A549 (cell line): ENCODE measurements at regions not wholly inside any gene's neighbourhood (a gene's known extent, or its start where the extent isn't known, plus 50 kb on each side); places are given as distances from the start of the nearest gene placed in this dataset.

Experiments
- ATAC-seq, 2 experiments: fragments of 200-7000 bp in 1 of 2; fragments of >200 bp in 1 of 2; cut with Nextera tagmentation in 1 of 2; cut with Tn5 transposase in 1 of 2; 3 replicates each; pipeline versions ENCODE4 v1.8.0 to v1.9.1; 2018 to 2020; ENCODE audit warnings: mild to moderate bottlenecking in 1 of 2, moderate library complexity in 1 of 2
- CTCF ChIA-PET: fragments of 300-600 bp; sonication (Branson Sonifier 250); formaldehyde crosslinking; extraction: SDS; loops from one replicate; lab custom pipeline; 2021; ENCODE audit warnings: antibody characterized with exemption, inconsistent platforms; lab: Yijun Ruan, JAX
- POLR2A ChIA-PET: fragments of 350-600 bp; formaldehyde crosslinking; extraction: SDS; loops from one replicate; lab custom pipeline; 2021; ENCODE audit warnings: antibody characterized with exemption, inconsistent platforms; lab: Yijun Ruan, JAX
- DNase-seq, 2 experiments: peaks; one replicate each; pipeline versions ENCODE4 v3.0.0 to v3.0.0-alpha.2; 2011 to 2016; ENCODE audit warnings: low read depth in 1 of 2, low spot score in 1 of 2
- FAIRE-seq: peaks from 2 replicates; lab custom pipeline; 2011; peaks lifted over from hg19 to GRCh38; lab: Jason Lieb, UNC
- H3K27ac ChIP-seq, 2 experiments: fragments of >200 bp; sonication (Bioruptor Twin); formaldehyde crosslinking; 3 replicates each; pipeline ENCODE4 v1.5.1; 2016 to 2017
- H3K4me1 ChIP-seq: fragments of >200 bp; sonication (Bioruptor Twin); formaldehyde crosslinking; 3 replicates; pipeline ENCODE4 v1.6.1; 2016
- H3K4me2 ChIP-seq: fragments of >200 bp; sonication (Bioruptor Twin); formaldehyde crosslinking; 3 replicates; pipeline ENCODE4 v1.6.1; 2016
- H3K4me3 ChIP-seq: fragments of >200 bp; sonication (Bioruptor Twin); formaldehyde crosslinking; 3 replicates; pipeline ENCODE4 v1.5.1; 2016
- H3K9me3 ChIP-seq: fragments of >200 bp; sonication (Bioruptor Twin); formaldehyde crosslinking; 3 replicates; pipeline ENCODE4 v1.6.1; 2016
- CHD2 ChIP-seq: fragments of 150-350 bp; IDR thresholded peaks from 2 replicates; pipeline ENCODE4 v1.6.1; 2014; ENCODE audit warnings: low read length; ENCODE audit not compliant: partially characterized antibody
- FOSB ChIP-seq: fragments of 250-450 bp; sonication (Bioruptor Pico); IDR thresholded peaks from 2 replicates; pipeline ENCODE4 v1.5.0; 2020; ENCODE audit warnings: mild to moderate bottlenecking, moderate library complexity
- FOSL2 ChIP-seq, 2 experiments: fragments of 450-650 bp in 1 of 2; fragments of >200 bp in 1 of 2; sonication (Bioruptor Twin) in 1 of 2; formaldehyde crosslinking; IDR thresholded peaks; 2 replicates each; pipeline versions ENCODE4 v1.5.0 to v1.6.1; 2016 to 2020; ENCODE audit warnings: mild to moderate bottlenecking in 1 of 2, moderate library complexity in 1 of 2
- FOXS1 ChIP-seq: fragments of 250-450 bp; sonication (Bioruptor Pico); IDR thresholded peaks from 2 replicates; pipeline ENCODE4 v1.5.0; 2020; ENCODE audit warnings: mild to moderate bottlenecking, moderate library complexity
- GATA3 ChIP-seq: IDR thresholded peaks from 2 replicates; pipeline ENCODE4 v1.6.1; 2012; ENCODE audit warnings: borderline replicate concordance
- HDAC2 ChIP-seq: fragments of 200-600 bp; sonication (generic); IDR thresholded peaks from 2 replicates; pipeline ENCODE4 v1.6.1; 2016
- HOXA7 ChIP-seq: fragments of 250-450 bp; sonication (Bioruptor Pico); IDR thresholded peaks from 2 replicates; pipeline ENCODE4 v1.5.0; 2020; ENCODE audit warnings: mild to moderate bottlenecking, moderate library complexity
- HOXB13 ChIP-seq: fragments of 250-450 bp; sonication (Bioruptor Pico); IDR thresholded peaks from 2 replicates; pipeline ENCODE4 v1.5.0; 2020; ENCODE audit warnings: low read depth, mild to moderate bottlenecking, moderate library complexity
- JUN ChIP-seq, 2 experiments: fragments of >200 bp; sonication (Bioruptor Twin); formaldehyde crosslinking; IDR thresholded peaks; 2 replicates in 1 of 2; 3 replicates in 1 of 2; pipeline ENCODE4 v1.6.1; 2016 to 2017
- JUNB ChIP-seq: fragments of >200 bp; sonication (Bioruptor Twin); formaldehyde crosslinking; IDR thresholded peaks from 2 replicates; pipeline ENCODE4 v1.6.1; 2016
- MAFK ChIP-seq: fragments of 450-650 bp; IDR thresholded peaks from 2 replicates; pipeline ENCODE4 v1.6.1; 2014; ENCODE audit not compliant: partially characterized antibody
- MAZ ChIP-seq: fragments of 150-350 bp; IDR thresholded peaks from 2 replicates; pipeline ENCODE4 v1.6.1; 2014; ENCODE audit warnings: antibody characterized with exemption, low read depth, low read length, borderline replicate concordance
- NFE2L2 ChIP-seq: fragments of 150-350 bp; conservative IDR thresholded peaks from 2 replicates; pipeline ENCODE4 v1.6.1; 2014; ENCODE audit warnings: low read length
- NPAS2 ChIP-seq: fragments of 250-450 bp; sonication (Bioruptor Pico); IDR thresholded peaks from 2 replicates; pipeline ENCODE4 v1.8.0; 2022; ENCODE audit warnings: mild to moderate bottlenecking, moderate library complexity, borderline replicate concordance
- PHF8 ChIP-seq: fragments of 200-600 bp; sonication (generic); IDR thresholded peaks from 2 replicates; pipeline ENCODE4 v1.6.1; 2016; ENCODE audit warnings: low read depth, mild to moderate bottlenecking, antibody characterized with exemption, moderate library complexity, borderline replicate concordance
- POLR2AphosphoS2 ChIP-seq: conservative IDR thresholded peaks from 2 replicates; pipeline ENCODE4 v1.6.1; 2012; ENCODE audit warnings: low read length, improper control_type of control experiment, inconsistent platforms
- RAD21 ChIP-seq, 2 experiments: fragments of >200 bp in 1 of 2; sonication (Bioruptor Twin) in 1 of 2; formaldehyde crosslinking in 1 of 2; IDR thresholded peaks in 1 of 2; conservative IDR thresholded peaks in 1 of 2; 2 replicates in 1 of 2; 3 replicates in 1 of 2; pipeline ENCODE4 v1.6.1; 2012 to 2018; ENCODE audit warnings: inconsistent platforms in 1 of 2
- RNF2 ChIP-seq: fragments of 200-600 bp; sonication (generic); IDR thresholded peaks from 2 replicates; pipeline ENCODE4 v1.6.1; 2016; ENCODE audit warnings: low read depth, mild to moderate bottlenecking, antibody characterized with exemption, moderate library complexity, borderline replicate concordance
- ZSCAN20 ChIP-seq: fragments of 250-450 bp; sonication (Bioruptor Pico); IDR thresholded peaks from 2 replicates; pipeline ENCODE4 v1.8.0; 2022; ENCODE audit warnings: mild to moderate bottlenecking, moderate library complexity
- WGBS: methylation state at CpG from one replicate; pipeline ENCODE4 v1.1.6; 2017; ENCODE audit errors: missing lambda C conversion rate; 5-methylcytosine and 5-hydroxymethylcytosine counted together
- TF ChIP-seq, protein P1 (sequence below): IDR thresholded peaks from 2 replicates; pipeline ENCODE4 v1.6.1; 2012
- TF ChIP-seq, protein P2 (sequence below): fragments of 200-600 bp; sonication (generic); IDR thresholded peaks from 2 replicates; pipeline ENCODE4 v1.6.1; 2016; ENCODE audit warnings: antibody characterized with exemption, mild to moderate bottlenecking, moderate library complexity
- TF ChIP-seq, protein P3 (sequence below): fragments of >200 bp; sonication (Bioruptor Twin); formaldehyde crosslinking; IDR thresholded peaks from 2 replicates; pipeline ENCODE4 v1.6.1; 2016
- TF ChIP-seq, protein P4 (sequence below): fragments of 150-350 bp; IDR thresholded peaks from 2 replicates; pipeline ENCODE4 v1.6.1; 2014; ENCODE audit warnings: low read depth, mild to moderate bottlenecking, low read length
- TF ChIP-seq, protein P5 (sequence below): fragments of 250-450 bp; sonication (Bioruptor Pico); IDR thresholded peaks from 2 replicates; pipeline ENCODE4 v1.5.0; 2021; ENCODE audit warnings: mild to moderate bottlenecking, moderate library complexity, borderline replicate concordance

DNA sequence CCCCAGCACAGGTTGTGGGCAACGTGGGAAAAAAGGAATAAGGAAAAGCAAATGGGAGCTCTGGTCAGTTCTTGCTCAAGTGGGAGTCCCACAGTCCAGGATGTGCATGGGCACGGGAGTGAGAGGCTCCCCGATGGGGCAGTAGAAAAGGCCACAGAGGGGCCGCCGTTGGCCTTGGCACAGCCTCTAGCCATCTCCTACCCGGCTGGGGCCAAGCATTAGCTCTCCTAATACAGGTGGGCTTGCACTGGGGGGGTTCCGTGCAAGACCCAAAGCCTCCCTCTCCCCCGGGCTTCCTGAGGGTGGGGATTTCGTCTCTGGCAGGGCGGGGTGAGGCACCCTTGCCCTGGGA lies 212.2 kb upstream of the MVB12B start:
- Histone ChIP-seq H3K4me1 (no peaks in the 10 kb centered on the region), H3K9me3 (no peaks in the 10 kb centered on the region), H3K4me3 (no peak overlapping the region), H3K4me2 (no peak overlapping the region), H3K27ac (no peak overlapping the region)
- DNase-seq (no peak), ATAC-seq (no peak), FAIRE-seq (no peak)
- TF ChIP-seq POLR2AphosphoS2 (no peak), JUNB (no peak), JUN (IDR thresholded peaks at IDR 0.05) (no peak)
- ChIA-PET POLR2A (no interaction called here), CTCF (interaction anchor here (1.1 kb wide), 1 partner anchor 13 kb away, joined by 3 read pairs; no protein-coding TSS in a partner anchor)
- 11% methylated on average over 8 of the region's 10 CpGs for WGBS

DNA sequence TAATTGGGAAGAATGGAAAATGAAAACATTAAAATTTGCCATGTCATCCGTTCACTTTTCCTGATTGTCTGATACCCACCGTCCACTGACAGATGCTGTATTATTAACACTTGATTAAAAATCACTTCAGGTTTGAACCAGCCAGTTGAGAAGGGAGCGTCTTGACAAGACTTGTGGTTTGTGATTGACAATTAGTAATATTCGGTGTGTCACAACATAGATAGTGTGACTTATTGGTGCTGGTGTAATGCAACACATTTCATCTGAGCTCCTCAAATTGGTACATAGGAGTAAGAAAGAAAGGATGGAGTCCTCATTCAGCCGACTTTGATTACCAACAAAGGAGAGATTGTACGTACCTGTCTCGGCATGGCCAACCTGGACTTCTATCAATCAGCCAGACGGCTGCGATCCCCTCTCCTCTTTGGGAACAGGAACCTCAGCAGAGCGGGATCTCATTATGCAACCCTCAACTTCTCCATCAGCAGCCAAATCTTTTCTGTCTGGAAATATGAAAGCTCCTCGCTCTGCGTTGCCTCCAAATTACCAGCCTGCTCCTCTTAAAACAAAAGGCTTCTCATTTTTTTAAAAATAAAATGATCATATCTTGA lies 211.7 kb upstream of the MVB12B start:
- no peak overlapping the region for H3K4me3 ChIP-seq
- CTCF ChIA-PET, result interaction anchor here (1.1 kb wide), 1 partner anchor 12 kb away, joined by 3 read pairs; no protein-coding TSS in a partner anchor
- no peak for FAIRE-seq
- DNase-seq, result no peak
- H3K9me3 ChIP-seq, result no peaks in the 10 kb centered on the region
- ATAC-seq, result no peak
- POLR2A ChIA-PET, result interaction anchor here (0.7 kb wide), 1 partner anchor 187 kb away, joined by 3 read pairs; no protein-coding TSS in a partner anchor
- TF ChIP-seq NFE2L2 (peak; percentile 41), MAFK (peak; percentile 30), ZSCAN20 (CRISPR knock-in tag) (no peak)
- TF ChIP-seq, protein P1, sequence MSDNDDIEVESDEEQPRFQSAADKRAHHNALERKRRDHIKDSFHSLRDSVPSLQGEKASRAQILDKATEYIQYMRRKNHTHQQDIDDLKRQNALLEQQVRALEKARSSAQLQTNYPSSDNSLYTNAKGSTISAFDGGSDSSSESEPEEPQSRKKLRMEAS, result no peak
- WGBS, result 62% methylated on average over 12 of the region's 12 CpGs
- H3K4me2 ChIP-seq, result no peak overlapping the region
- no peak overlapping the region for H3K27ac ChIP-seq
- no peaks in the 10 kb centered on the region for H3K4me1 ChIP-seq

DNA sequence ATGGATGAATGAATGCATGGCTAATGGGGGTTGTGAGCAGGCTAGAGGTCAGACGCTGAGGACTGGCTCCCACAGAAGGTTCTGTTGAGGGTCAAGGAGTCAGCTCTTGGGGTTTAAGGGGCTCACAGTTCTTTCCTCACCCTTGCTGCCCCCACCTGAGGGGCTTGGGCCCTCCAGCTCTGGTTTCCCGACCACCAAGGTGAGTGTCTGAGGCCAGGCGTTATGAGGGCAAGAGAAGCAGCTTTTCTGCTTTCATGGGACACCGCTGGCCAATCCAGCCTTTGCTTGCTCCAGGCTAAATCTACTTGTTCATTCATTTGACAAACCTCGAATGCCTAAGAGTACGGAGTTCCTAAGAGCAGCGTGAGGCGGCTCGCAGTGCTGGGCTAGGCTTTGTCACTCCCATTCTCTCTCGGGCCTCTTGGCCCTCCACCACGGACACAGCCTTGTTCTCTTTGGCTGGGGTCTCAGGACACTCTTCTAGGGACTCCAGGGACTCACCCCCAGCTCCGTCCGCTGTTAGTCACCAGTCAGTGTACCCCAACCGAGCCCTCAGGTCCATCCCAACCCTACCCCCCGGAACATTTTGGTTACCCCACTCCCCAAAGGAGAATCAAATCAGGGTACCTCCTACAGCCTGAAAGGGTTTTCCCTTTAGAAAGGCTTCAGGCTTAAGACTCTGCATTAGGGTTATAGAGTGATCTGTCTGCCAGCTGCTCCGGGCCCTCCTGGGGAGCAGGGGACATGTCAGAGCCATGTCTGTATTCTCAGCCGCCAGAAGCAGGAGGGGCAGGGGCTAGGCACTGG lies 210.1 kb upstream of the MVB12B start:
- no peaks in the 10 kb centered on the region for H3K4me1 ChIP-seq
- WGBS, result 45% methylated on average over 14 of the region's 17 CpGs
- POLR2A ChIA-PET, result no interaction called here

More for the DNA sequence above, 210.1 kb upstream of the MVB12B start:
- TF ChIP-seq HOXA7 (no peak), FOXS1 (no peak), MAZ (no peak), CHD2 (no peak), GATA3 (no peak), RNF2 (no peak), HOXB13 (CRISPR knock-in tag) (no peak), RAD21 (conservative IDR thresholded peaks at IDR 0.05 in 1 of 2, IDR thresholded peaks at IDR 0.05 in 1 of 2) (no peak), HDAC2 (no peak), FOSB (CRISPR knock-in tag) (no peak), NPAS2 (CRISPR knock-in tag) (no peak), FOSL2 (IDR thresholded peaks at IDR 0.05) (no peak), FOSL2 (CRISPR knock-in tag; IDR thresholded peaks at IDR 0.05) (no peak), PHF8 (no peak)
- TF ChIP-seq, protein P2, sequence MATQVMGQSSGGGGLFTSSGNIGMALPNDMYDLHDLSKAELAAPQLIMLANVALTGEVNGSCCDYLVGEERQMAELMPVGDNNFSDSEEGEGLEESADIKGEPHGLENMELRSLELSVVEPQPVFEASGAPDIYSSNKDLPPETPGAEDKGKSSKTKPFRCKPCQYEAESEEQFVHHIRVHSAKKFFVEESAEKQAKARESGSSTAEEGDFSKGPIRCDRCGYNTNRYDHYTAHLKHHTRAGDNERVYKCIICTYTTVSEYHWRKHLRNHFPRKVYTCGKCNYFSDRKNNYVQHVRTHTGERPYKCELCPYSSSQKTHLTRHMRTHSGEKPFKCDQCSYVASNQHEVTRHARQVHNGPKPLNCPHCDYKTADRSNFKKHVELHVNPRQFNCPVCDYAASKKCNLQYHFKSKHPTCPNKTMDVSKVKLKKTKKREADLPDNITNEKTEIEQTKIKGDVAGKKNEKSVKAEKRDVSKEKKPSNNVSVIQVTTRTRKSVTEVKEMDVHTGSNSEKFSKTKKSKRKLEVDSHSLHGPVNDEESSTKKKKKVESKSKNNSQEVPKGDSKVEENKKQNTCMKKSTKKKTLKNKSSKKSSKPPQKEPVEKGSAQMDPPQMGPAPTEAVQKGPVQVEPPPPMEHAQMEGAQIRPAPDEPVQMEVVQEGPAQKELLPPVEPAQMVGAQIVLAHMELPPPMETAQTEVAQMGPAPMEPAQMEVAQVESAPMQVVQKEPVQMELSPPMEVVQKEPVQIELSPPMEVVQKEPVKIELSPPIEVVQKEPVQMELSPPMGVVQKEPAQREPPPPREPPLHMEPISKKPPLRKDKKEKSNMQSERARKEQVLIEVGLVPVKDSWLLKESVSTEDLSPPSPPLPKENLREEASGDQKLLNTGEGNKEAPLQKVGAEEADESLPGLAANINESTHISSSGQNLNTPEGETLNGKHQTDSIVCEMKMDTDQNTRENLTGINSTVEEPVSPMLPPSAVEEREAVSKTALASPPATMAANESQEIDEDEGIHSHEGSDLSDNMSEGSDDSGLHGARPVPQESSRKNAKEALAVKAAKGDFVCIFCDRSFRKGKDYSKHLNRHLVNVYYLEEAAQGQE, result no peak
- TF ChIP-seq, protein P3, sequence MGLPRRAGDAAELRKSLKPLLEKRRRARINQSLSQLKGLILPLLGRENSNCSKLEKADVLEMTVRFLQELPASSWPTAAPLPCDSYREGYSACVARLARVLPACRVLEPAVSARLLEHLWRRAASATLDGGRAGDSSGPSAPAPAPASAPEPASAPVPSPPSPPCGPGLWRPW, result no peak
- TF ChIP-seq, protein P4, sequence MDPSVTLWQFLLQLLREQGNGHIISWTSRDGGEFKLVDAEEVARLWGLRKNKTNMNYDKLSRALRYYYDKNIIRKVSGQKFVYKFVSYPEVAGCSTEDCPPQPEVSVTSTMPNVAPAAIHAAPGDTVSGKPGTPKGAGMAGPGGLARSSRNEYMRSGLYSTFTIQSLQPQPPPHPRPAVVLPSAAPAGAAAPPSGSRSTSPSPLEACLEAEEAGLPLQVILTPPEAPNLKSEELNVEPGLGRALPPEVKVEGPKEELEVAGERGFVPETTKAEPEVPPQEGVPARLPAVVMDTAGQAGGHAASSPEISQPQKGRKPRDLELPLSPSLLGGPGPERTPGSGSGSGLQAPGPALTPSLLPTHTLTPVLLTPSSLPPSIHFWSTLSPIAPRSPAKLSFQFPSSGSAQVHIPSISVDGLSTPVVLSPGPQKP, result no peak
- TF ChIP-seq, protein P5, sequence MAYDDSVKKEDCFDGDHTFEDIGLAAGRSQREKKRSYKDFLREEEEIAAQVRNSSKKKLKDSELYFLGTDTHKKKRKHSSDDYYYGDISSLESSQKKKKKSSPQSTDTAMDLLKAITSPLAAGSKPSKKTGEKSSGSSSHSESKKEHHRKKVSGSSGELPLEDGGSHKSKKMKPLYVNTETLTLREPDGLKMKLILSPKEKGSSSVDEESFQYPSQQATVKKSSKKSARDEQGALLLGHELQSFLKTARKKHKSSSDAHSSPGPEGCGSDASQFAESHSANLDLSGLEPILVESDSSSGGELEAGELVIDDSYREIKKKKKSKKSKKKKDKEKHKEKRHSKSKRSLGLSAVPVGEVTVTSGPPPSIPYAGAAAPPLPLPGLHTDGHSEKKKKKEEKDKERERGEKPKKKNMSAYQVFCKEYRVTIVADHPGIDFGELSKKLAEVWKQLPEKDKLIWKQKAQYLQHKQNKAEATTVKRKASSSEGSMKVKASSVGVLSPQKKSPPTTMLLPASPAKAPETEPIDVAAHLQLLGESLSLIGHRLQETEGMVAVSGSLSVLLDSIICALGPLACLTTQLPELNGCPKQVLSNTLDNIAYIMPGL (CRISPR knock-in tag), result no peak
- no peaks in the 10 kb centered on the region for H3K9me3 ChIP-seq
- DNase-seq (no peak), FAIRE-seq (no peak), ATAC-seq (peak in 1 of 2 experiments; percentile 35; a peak in 2 of 6 replicates)
- CTCF ChIA-PET, result interaction anchor here (0.6 to 0.7 kb wide), 2 partner anchors 27 to 31 kb away, joined by 3 read pairs; no protein-coding TSS in a partner anchor
- no peak overlapping the region for H3K27ac ChIP-seq
- H3K4me3 ChIP-seq, result no peak overlapping the region
- H3K4me2 ChIP-seq, result no peak overlapping the region
